ENCODE measurements at regions not wholly inside any gene's neighbourhood (a gene's known extent, or its start where the extent isn't known, plus 50 kb on each side); places are given as distances from the start of the nearest gene placed in this dataset.

DNA sequence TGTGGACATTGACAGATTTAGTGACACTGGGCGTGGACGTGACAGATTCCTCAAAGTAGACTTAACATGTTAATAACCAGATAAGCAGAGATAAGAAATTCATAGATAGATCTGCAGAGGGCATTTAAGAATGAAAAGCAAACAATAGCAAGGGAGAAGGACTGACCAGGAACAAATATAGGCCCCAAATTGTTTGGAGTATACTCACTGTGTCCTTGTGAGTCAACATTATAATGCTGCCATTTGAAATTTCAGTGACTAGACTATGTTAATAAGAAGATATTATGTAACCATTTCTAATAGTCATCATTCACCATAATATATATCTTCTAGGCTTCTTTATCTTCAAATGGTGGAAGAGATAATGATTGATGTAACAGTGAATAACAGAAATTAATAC lies 78.1 kb upstream of the SLC38A11 start:
- TF ChIP-seq TEAD4 (IDR thresholded peaks at IDR 0.05) = no peak
- TF ChIP-seq, protein P1, sequence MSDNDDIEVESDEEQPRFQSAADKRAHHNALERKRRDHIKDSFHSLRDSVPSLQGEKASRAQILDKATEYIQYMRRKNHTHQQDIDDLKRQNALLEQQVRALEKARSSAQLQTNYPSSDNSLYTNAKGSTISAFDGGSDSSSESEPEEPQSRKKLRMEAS (IDR thresholded peaks at IDR 0.05) = no peak
- TF ChIP-seq, protein P2, sequence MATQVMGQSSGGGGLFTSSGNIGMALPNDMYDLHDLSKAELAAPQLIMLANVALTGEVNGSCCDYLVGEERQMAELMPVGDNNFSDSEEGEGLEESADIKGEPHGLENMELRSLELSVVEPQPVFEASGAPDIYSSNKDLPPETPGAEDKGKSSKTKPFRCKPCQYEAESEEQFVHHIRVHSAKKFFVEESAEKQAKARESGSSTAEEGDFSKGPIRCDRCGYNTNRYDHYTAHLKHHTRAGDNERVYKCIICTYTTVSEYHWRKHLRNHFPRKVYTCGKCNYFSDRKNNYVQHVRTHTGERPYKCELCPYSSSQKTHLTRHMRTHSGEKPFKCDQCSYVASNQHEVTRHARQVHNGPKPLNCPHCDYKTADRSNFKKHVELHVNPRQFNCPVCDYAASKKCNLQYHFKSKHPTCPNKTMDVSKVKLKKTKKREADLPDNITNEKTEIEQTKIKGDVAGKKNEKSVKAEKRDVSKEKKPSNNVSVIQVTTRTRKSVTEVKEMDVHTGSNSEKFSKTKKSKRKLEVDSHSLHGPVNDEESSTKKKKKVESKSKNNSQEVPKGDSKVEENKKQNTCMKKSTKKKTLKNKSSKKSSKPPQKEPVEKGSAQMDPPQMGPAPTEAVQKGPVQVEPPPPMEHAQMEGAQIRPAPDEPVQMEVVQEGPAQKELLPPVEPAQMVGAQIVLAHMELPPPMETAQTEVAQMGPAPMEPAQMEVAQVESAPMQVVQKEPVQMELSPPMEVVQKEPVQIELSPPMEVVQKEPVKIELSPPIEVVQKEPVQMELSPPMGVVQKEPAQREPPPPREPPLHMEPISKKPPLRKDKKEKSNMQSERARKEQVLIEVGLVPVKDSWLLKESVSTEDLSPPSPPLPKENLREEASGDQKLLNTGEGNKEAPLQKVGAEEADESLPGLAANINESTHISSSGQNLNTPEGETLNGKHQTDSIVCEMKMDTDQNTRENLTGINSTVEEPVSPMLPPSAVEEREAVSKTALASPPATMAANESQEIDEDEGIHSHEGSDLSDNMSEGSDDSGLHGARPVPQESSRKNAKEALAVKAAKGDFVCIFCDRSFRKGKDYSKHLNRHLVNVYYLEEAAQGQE (IDR thresholded peaks at IDR 0.05; ENCODE audit: low read depth) = no peak
- no peak for TF ChIP-seq EP300 (IDR thresholded peaks at IDR 0.05; ENCODE audit: borderline replicate concordance)
- no peak for TF ChIP-seq CREB1 (IDR thresholded peaks at IDR 0.05; ENCODE audit: low read depth)
- TF ChIP-seq NFIC (IDR thresholded peaks at IDR 0.05) = no peak
- TF ChIP-seq, protein P3, sequence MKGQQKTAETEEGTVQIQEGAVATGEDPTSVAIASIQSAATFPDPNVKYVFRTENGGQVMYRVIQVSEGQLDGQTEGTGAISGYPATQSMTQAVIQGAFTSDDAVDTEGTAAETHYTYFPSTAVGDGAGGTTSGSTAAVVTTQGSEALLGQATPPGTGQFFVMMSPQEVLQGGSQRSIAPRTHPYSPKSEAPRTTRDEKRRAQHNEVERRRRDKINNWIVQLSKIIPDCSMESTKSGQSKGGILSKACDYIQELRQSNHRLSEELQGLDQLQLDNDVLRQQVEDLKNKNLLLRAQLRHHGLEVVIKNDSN (IDR thresholded peaks at IDR 0.05) = no peak
- no peak for TF ChIP-seq EGR1 (IDR thresholded peaks at IDR 0.05)

Data from Ishikawa (cell line).